ENCODE measurements at regions not wholly inside any gene's neighbourhood (a gene's known extent, or its start where the extent isn't known, plus 50 kb on each side); places are given as distances from the start of the nearest gene placed in this dataset.

DNA sequence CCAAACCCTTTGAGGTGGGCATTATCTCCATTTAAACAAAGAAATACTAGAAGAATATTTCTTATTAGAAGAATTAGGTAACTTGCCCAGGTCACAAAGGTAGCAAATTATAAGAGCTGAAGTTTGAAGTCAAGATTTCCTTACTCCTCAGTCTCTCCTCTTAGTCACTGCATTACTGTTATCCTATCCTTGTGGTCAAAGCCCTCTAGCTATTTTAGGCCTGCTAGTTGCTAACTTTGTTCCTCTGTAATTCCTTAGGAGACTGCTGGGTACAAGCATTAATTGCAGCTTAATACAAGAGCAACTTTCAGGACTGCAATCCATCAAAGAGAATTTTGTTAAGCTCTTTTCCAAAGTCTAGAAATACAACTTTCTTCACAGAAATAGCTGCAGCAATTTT is 528.2 kb downstream of the ZIC1 start:
- H3F3A ChIP-seq (ENCODE audit: control insufficient read depth, insufficient read depth) = no peaks in the 10 kb centered on the region
- no peaks in the 10 kb centered on the region for H3K79me2 ChIP-seq (ENCODE audit: control insufficient read depth, low read length)
- no peaks in the 10 kb centered on the region for H4K20me1 ChIP-seq (ENCODE audit: control insufficient read depth, insufficient read depth, low read depth, low read length)
- no peaks in the 10 kb centered on the region for H3K4me1 ChIP-seq (ENCODE audit: control insufficient read depth, low read length)
- no peaks in the 10 kb centered on the region for H3K27me3 ChIP-seq (ENCODE audit: control insufficient read depth, low read length)
- H3K27ac ChIP-seq (ENCODE audit: low read depth, low read length) = no peak overlapping the region
- no peaks in the 10 kb centered on the region for H3K9me3 ChIP-seq (ENCODE audit: control insufficient read depth, insufficient read depth, low read length)
- no peak overlapping the region for H3K4me3 ChIP-seq (ENCODE audit: low read length)
- H3K36me3 ChIP-seq (ENCODE audit: control insufficient read depth, low read length) = no peaks in the 10 kb centered on the region
- no peaks in the 10 kb centered on the region for H3K9me2 ChIP-seq (replicated peaks; ENCODE audit: control insufficient read depth, low read length)
- no peak overlapping the region for H3K4me2 ChIP-seq (ENCODE audit: low read length)
- no peak for TF ChIP-seq CTCF (IDR thresholded peaks at IDR 0.05; ENCODE audit: low read depth, low read length, poor library complexity, severe bottlenecking)
- no peak for TF ChIP-seq EZH2phosphoT487 (IDR thresholded peaks at IDR 0.05; ENCODE audit: borderline replicate concordance, low read length)

DNA sequence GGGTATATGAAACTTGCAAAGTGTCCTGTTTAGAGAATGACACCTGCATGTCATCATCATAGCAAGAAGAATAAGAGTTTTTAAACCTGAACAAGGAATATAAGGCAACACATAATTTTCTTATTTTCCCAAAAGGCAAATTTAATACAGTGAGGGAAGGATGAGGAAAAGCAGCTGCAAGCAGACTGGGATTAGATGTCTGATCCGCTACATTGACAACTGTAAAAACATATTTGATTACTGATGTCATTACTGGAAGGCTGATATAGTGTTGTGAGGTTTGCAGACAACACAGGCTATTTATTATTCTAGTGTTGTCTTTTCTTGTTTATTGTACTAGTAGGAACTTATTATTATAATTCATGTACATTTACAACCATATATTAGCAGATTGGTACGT is 528.7 kb downstream of the ZIC1 start:
- Histone ChIP-seq H3F3A (ENCODE audit: control insufficient read depth, insufficient read depth) (no peaks in the 10 kb centered on the region), H3K79me2 (ENCODE audit: control insufficient read depth, low read length) (no peaks in the 10 kb centered on the region), H4K20me1 (ENCODE audit: control insufficient read depth, insufficient read depth, low read depth, low read length) (no peaks in the 10 kb centered on the region), H3K4me1 (ENCODE audit: control insufficient read depth, low read length) (no peaks in the 10 kb centered on the region), H3K9me2 (replicated peaks; ENCODE audit: control insufficient read depth, low read length) (no peaks in the 10 kb centered on the region), H3K4me2 (ENCODE audit: low read length) (no peak overlapping the region), H3K27ac (ENCODE audit: low read depth, low read length) (no peak overlapping the region), H3K4me3 (ENCODE audit: low read length) (no peak overlapping the region), H3K27me3 (ENCODE audit: control insufficient read depth, low read length) (no peaks in the 10 kb centered on the region), H3K36me3 (ENCODE audit: control insufficient read depth, low read length) (no peaks in the 10 kb centered on the region), H3K9me3 (ENCODE audit: control insufficient read depth, insufficient read depth, low read length) (no peaks in the 10 kb centered on the region)
- TF ChIP-seq CTCF (IDR thresholded peaks at IDR 0.05; ENCODE audit: low read depth, low read length, poor library complexity, severe bottlenecking) = no peak
- no peak for TF ChIP-seq EZH2phosphoT487 (IDR thresholded peaks at IDR 0.05; ENCODE audit: borderline replicate concordance, low read length)

- Histone ChIP-seq H3K9me2 (replicated peaks; ENCODE audit: control insufficient read depth, low read length) (no peaks in the 10 kb centered on the region), H3K4me3 (ENCODE audit: low read length) (no peak overlapping the region), H3K9me3 (ENCODE audit: control insufficient read depth, insufficient read depth, low read length) (no peaks in the 10 kb centered on the region), H4K20me1 (ENCODE audit: control insufficient read depth, insufficient read depth, low read depth, low read length) (no peaks in the 10 kb centered on the region), H3F3A (ENCODE audit: control insufficient read depth, insufficient read depth) (no peaks in the 10 kb centered on the region), H3K27me3 (ENCODE audit: control insufficient read depth, low read length) (no peaks in the 10 kb centered on the region), H3K36me3 (ENCODE audit: control insufficient read depth, low read length) (no peaks in the 10 kb centered on the region), H3K79me2 (ENCODE audit: control insufficient read depth, low read length) (no peaks in the 10 kb centered on the region), H3K27ac (ENCODE audit: low read depth, low read length) (no peak overlapping the region), H3K4me2 (ENCODE audit: low read length) (no peak overlapping the region), H3K4me1 (ENCODE audit: control insufficient read depth, low read length) (no peaks in the 10 kb centered on the region)
- TF ChIP-seq CTCF (IDR thresholded peaks at IDR 0.05; ENCODE audit: low read depth, low read length, poor library complexity, severe bottlenecking) = no peak
- no peak for TF ChIP-seq EZH2phosphoT487 (IDR thresholded peaks at IDR 0.05; ENCODE audit: borderline replicate concordance, low read length)
Measured at GRCh38 chr3:147939425-147939824, 530.3 kb downstream of the ZIC1 start.

- no peak for TF ChIP-seq CTCF (IDR thresholded peaks at IDR 0.05; ENCODE audit: low read depth, low read length, poor library complexity, severe bottlenecking)
- TF ChIP-seq EZH2phosphoT487 (IDR thresholded peaks at IDR 0.05; ENCODE audit: borderline replicate concordance, low read length) = no peak
- Histone ChIP-seq H3K36me3 (ENCODE audit: control insufficient read depth, low read length) (no peaks in the 10 kb centered on the region), H3K27ac (ENCODE audit: low read depth, low read length) (no peak overlapping the region), H3K4me1 (ENCODE audit: control insufficient read depth, low read length) (no peaks in the 10 kb centered on the region), H3K27me3 (ENCODE audit: control insufficient read depth, low read length) (no peaks in the 10 kb centered on the region), H3K9me2 (replicated peaks; ENCODE audit: control insufficient read depth, low read length) (no peaks in the 10 kb centered on the region), H3K4me3 (ENCODE audit: low read length) (no peak overlapping the region), H3K4me2 (ENCODE audit: low read length) (no peak overlapping the region), H3K9me3 (ENCODE audit: control insufficient read depth, insufficient read depth, low read length) (no peaks in the 10 kb centered on the region), H4K20me1 (ENCODE audit: control insufficient read depth, insufficient read depth, low read depth, low read length) (no peaks in the 10 kb centered on the region), H3K79me2 (ENCODE audit: control insufficient read depth, low read length) (no peaks in the 10 kb centered on the region), H3F3A (ENCODE audit: control insufficient read depth, insufficient read depth) (no peaks in the 10 kb centered on the region)
Measured at GRCh38 chr3:147939839-147940238, 530.7 kb downstream of the ZIC1 start.
